ENCODE measurements at regions not wholly inside any gene's neighbourhood (a gene's known extent, or its start where the extent isn't known, plus 50 kb on each side); places are given as distances from the start of the nearest gene placed in this dataset.

GRCh38 chr1:66478116-66478515, 55.8 kb upstream of the SGIP1 start:
- no peak for TF ChIP-seq REST (IDR thresholded peaks at IDR 0.05; ENCODE audit: low read depth, low read length)
- TF ChIP-seq CTCF (IDR thresholded peaks at IDR 0.05 in 2 of 3, conservative IDR thresholded peaks at IDR 0.05 in 1 of 3; ENCODE audit: control insufficient read depth in 2 of 3, extremely low read depth in 1 of 3, insufficient read depth in 1 of 3, low read depth in 3 of 3, low read length in 3 of 3) = no peak
- TF ChIP-seq BCLAF1 (IDR thresholded peaks at IDR 0.05) = no peak
- no peak for TF ChIP-seq MAX (IDR thresholded peaks at IDR 0.05; ENCODE audit: low read depth, low read length)
- no peak for TF ChIP-seq KDM1A (IDR thresholded peaks at IDR 0.05; ENCODE audit: borderline replicate concordance)
- TF ChIP-seq GABPA (IDR thresholded peaks at IDR 0.05; ENCODE audit: low read depth) = no peak

Measured in GM12878 (cell line).